Osteocyte (in vitro differentiated cells): ENCODE measurements at regions not wholly inside any gene's neighbourhood (a gene's known extent, or its start where the extent isn't known, plus 50 kb on each side); places are given as distances from the start of the nearest gene placed in this dataset.

Source experiments
- DNase-seq: peaks from one replicate; pipeline ENCODE4 v3.0.0; 2021; ENCODE audit warnings: mixed read lengths; ENCODE audit not compliant: unreplicated experiment; ENCODE audit errors: extremely low spot score
- H3K27ac Mint-ChIP-seq: one replicate; pipeline ENCODE4 v1.8.0; 2021; ENCODE audit warnings: mild to moderate bottlenecking, mixed read lengths; ENCODE audit not compliant: unreplicated experiment
- H3K27me3 Mint-ChIP-seq: one replicate; pipeline ENCODE4 v1.8.0; 2021; ENCODE audit warnings: mixed read lengths; ENCODE audit not compliant: unreplicated experiment
- H3K36me3 Mint-ChIP-seq: one replicate; pipeline ENCODE4 v1.8.0; 2021; ENCODE audit warnings: mixed read lengths; ENCODE audit not compliant: unreplicated experiment
- H3K4me1 Mint-ChIP-seq: one replicate; pipeline ENCODE4 v1.8.0; 2021; ENCODE audit warnings: mixed read lengths; ENCODE audit not compliant: unreplicated experiment
- H3K4me3 Mint-ChIP-seq: one replicate; pipeline ENCODE4 v1.8.0; 2021; ENCODE audit warnings: mild to moderate bottlenecking, moderate library complexity, mixed read lengths; ENCODE audit not compliant: unreplicated experiment
- H3K9me3 Mint-ChIP-seq: one replicate; pipeline ENCODE4 v1.8.0; 2021; ENCODE audit warnings: mixed read lengths; ENCODE audit not compliant: unreplicated experiment
- TF ChIP-seq, protein P1 (sequence below): fragments of 200-600 bp; sonication (generic); IDR thresholded peaks from 2 replicates; pipeline ENCODE4 v1.5.0; 2021; ENCODE audit warnings: antibody characterized with exemption, mild to moderate bottlenecking, moderate library complexity

DNA sequence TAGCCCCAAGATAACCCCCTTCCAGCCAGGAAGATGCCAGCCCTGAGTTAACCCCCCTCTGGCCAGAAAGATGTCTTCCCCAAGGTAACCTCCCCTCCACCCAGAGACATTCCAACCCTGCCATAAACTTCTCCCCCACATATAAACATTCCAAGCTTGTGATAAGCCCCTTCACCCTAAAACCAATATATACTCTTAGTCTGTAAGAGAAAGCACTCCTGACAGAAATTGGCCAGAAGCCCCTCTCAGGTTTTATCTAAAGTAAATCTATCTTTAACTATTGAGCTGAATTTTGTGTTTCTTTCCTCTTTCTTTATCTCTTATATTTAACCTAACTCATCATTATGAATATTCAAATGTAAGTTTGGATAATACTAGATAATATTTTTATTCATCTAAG lies 1775.8 kb upstream of the MIR17HG start:
- Mint-ChIP-seq H3K27ac (no peak overlapping the region), H3K4me1 (peaks cover 24% of the 10 kb centered on the region), H3K27me3 (no peaks in the 10 kb centered on the region), H3K4me3 (no peak overlapping the region), H3K36me3 (peaks cover 3% of the 10 kb centered on the region), H3K9me3 (peaks cover 9% of the 10 kb centered on the region)
- TF ChIP-seq, protein P1, sequence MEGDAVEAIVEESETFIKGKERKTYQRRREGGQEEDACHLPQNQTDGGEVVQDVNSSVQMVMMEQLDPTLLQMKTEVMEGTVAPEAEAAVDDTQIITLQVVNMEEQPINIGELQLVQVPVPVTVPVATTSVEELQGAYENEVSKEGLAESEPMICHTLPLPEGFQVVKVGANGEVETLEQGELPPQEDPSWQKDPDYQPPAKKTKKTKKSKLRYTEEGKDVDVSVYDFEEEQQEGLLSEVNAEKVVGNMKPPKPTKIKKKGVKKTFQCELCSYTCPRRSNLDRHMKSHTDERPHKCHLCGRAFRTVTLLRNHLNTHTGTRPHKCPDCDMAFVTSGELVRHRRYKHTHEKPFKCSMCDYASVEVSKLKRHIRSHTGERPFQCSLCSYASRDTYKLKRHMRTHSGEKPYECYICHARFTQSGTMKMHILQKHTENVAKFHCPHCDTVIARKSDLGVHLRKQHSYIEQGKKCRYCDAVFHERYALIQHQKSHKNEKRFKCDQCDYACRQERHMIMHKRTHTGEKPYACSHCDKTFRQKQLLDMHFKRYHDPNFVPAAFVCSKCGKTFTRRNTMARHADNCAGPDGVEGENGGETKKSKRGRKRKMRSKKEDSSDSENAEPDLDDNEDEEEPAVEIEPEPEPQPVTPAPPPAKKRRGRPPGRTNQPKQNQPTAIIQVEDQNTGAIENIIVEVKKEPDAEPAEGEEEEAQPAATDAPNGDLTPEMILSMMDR, result no peak
- no peak for DNase-seq

DNA sequence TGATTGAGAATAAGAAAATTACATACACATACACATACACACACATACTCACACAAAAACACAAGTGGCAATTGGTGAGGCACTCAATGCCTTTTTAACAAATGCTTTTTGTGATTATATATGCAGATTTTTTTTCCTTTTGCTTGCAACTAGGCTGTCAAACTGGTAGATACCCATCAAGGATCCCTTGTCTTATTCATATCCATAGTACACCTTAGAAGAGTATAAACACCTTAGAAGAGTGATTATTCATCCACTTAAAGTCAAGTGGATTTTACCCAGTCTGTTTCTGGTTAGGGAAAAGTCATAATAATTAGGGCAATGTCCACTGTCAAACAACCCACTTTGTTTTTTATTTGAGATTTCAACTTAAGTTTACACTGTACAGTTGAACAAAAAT lies 1773.4 kb upstream of the MIR17HG start:
- DNase-seq, result no peak
- Mint-ChIP-seq H3K4me3 (no peak overlapping the region), H3K27ac (no peak overlapping the region), H3K36me3 (peaks cover 3% of the 10 kb centered on the region), H3K4me1 (peaks cover 10% of the 10 kb centered on the region), H3K27me3 (no peaks in the 10 kb centered on the region), H3K9me3 (peaks cover 9% of the 10 kb centered on the region)
- TF ChIP-seq, protein P1, result no peak

DNA sequence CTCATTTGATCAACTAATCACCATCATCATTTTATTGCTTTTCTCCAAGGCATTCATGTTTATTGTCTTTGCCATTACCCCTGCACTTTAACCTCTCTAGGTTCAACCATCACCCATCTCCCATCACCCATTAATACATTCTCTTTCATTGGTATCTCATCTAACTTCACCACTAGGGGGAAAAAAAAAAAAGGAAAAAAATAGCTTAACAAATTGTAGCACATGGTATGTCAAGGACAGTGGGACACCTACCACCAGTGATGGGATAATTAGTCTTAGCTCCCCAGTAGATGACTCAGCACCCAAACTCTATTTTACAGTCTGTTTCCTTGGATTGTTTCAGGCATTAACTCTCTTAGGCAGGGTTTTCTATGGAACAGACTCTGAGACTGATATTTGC lies 1770.2 kb upstream of the MIR17HG start:
- no peaks in the 10 kb centered on the region for H3K4me1 Mint-ChIP-seq
- DNase-seq, result no peak
- no peaks in the 10 kb centered on the region for H3K36me3 Mint-ChIP-seq
- no peaks in the 10 kb centered on the region for H3K27me3 Mint-ChIP-seq
- no peak overlapping the region for H3K27ac Mint-ChIP-seq
- H3K9me3 Mint-ChIP-seq, result no peaks in the 10 kb centered on the region
- H3K4me3 Mint-ChIP-seq, result no peak overlapping the region
- TF ChIP-seq, protein P1, result no peak

DNA sequence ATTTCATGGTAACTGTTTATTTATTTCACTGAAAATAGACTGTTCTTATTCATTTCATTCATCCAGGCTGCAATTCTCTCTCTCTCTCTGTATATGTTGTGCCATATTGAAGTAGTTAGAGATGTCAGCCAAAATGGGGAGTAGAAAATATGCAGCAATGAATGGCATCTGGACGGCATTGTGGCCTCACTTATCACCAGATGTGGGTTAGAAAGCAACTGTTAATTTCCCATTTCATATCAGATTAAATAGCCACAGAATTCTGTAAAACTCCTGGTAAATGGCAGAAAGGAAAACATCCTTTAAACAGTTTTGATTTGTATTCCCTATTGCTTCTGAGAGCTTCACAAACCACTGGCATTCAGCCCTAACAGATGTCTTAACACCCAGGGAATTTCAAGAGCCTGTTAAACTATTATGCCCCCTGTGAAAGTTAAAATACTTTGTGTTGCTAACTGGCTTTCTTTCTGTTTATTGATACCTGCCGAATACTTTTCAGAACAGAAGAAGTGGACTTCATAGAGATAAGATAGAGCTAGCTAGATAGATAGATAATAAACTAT lies 1763.3 kb upstream of the MIR17HG start:
- H3K4me3 Mint-ChIP-seq, result no peak overlapping the region
- peak overlapping the region; percentile 51 for H3K27ac Mint-ChIP-seq
- no peaks in the 10 kb centered on the region for H3K36me3 Mint-ChIP-seq
- TF ChIP-seq, protein P1, result no peak
- H3K4me1 Mint-ChIP-seq, result peaks cover 19% of the 10 kb centered on the region
- H3K9me3 Mint-ChIP-seq, result peaks cover 4% of the 10 kb centered on the region
- no peak for DNase-seq
- no peaks in the 10 kb centered on the region for H3K27me3 Mint-ChIP-seq

DNA sequence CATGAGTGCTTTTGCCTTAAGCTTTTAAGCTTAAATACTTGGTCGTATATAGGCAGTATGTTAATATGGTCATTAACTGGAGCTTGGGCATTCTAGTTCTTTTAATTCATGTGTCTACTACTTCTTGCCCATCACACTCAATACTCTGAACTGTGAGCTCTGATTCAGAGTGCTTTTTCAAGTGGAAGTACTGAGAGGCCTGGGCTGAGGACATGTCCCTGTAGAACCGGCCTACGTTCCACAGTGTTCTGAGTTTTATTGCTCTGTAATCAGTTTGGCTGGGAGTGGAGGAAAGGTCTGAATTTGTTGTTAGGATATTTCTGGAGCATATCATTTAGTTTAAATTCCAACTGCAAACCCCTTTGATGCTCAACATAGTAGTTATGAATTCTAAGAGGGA lies 1744.8 kb upstream of the MIR17HG start:
- H3K9me3 Mint-ChIP-seq, result peaks cover 7% of the 10 kb centered on the region
- no peaks in the 10 kb centered on the region for H3K27me3 Mint-ChIP-seq
- H3K27ac Mint-ChIP-seq, result no peak overlapping the region
- no peak for DNase-seq
- H3K36me3 Mint-ChIP-seq, result no peaks in the 10 kb centered on the region
- TF ChIP-seq, protein P1, result no peak
- no peaks in the 10 kb centered on the region for H3K4me1 Mint-ChIP-seq
- no peak overlapping the region for H3K4me3 Mint-ChIP-seq
